IMR-90 (cell line): ENCODE measurements at regions not wholly inside any gene's neighbourhood (a gene's known extent, or its start where the extent isn't known, plus 50 kb on each side); places are given as distances from the start of the nearest gene placed in this dataset.

Experiments
- ATAC-seq: fragments of 200-7000 bp; cut with Tn5 transposase; 2 replicates; pipeline ENCODE4 v1.9.1; 2020; ENCODE audit warnings: low read depth, mild to moderate bottlenecking, moderate library complexity
- BruUV-seq: library from RNA; stranded (reverse); fragments of 400-500 nt; replicated peaks from 2 replicates; lab custom pipeline; 2021; lab: Mats Ljungman, UMichigan
- CTCF ChIA-PET: fragments of 300-600 bp; formaldehyde crosslinking; extraction: SDS; loops from one replicate; lab custom pipeline; 2021; ENCODE audit warnings: antibody characterized with exemption; lab: Yijun Ruan, JAX
- POLR2A ChIA-PET: fragments of 300-600 bp; sonication (Branson Sonifier 250); formaldehyde crosslinking; loops from one replicate; lab custom pipeline; 2022; ENCODE audit warnings: antibody characterized with exemption; ENCODE audit not compliant: unreplicated experiment; lab: Charles Lee
- DNase-seq: peaks from one replicate; pipeline ENCODE4 v3.0.0; 2013
- H2AFZ ChIP-seq: replicated peaks from 2 replicates; pipeline ENCODE3; 2013; ENCODE audit warnings: low read length, mild to moderate bottlenecking; ENCODE audit not compliant: poor library complexity
- H2AK5ac ChIP-seq: 2 replicates; pipeline ENCODE4 v1.6.1; 2013; ENCODE audit warnings: low read depth, low read length, inconsistent platforms
- H2AK9ac ChIP-seq: replicated peaks from 2 replicates; pipeline ENCODE3; 2013; ENCODE audit warnings: mild to moderate bottlenecking, low read depth, low read length, moderate library complexity; ENCODE audit not compliant: poor library complexity
- H2BK120ac ChIP-seq: 2 replicates; pipeline ENCODE4 v1.6.1; 2013; ENCODE audit warnings: low read depth, low read length, inconsistent platforms
- H2BK15ac ChIP-seq: 3 replicates; pipeline ENCODE4 v1.6.1; 2013; ENCODE audit warnings: low read depth, low read length, inconsistent platforms
- H2BK20ac ChIP-seq: 2 replicates; pipeline ENCODE4 v1.6.1; 2013; ENCODE audit warnings: low read depth, mild to moderate bottlenecking, inconsistent platforms, low read length, moderate library complexity
- H2BK5ac ChIP-seq: 2 replicates; pipeline ENCODE4 v1.6.1; 2013; ENCODE audit warnings: mild to moderate bottlenecking, low read depth, low read length, inconsistent platforms; ENCODE audit not compliant: poor library complexity, severe bottlenecking
- H3K14ac ChIP-seq: replicated peaks from 2 replicates; pipeline ENCODE4 v1.6.1; 2013; ENCODE audit warnings: low read depth, low read length, inconsistent platforms
- H3K18ac ChIP-seq: 2 replicates; pipeline ENCODE4 v1.6.1; 2013; ENCODE audit warnings: low read depth, low read length, control low read depth
- H3K23ac ChIP-seq: 2 replicates; pipeline ENCODE4 v1.6.1; 2013; ENCODE audit warnings: low read depth, low read length, inconsistent platforms
- H3K27ac ChIP-seq: 2 replicates; pipeline ENCODE4 v1.5.1; 2013; ENCODE audit warnings: mild to moderate bottlenecking, control low read depth, low read length; ENCODE audit not compliant: insufficient read depth
- H3K27me3 ChIP-seq: 2 replicates; pipeline ENCODE4 v1.6.1; 2013; ENCODE audit warnings: low read length; ENCODE audit not compliant: control insufficient read depth, insufficient read depth
- H3K36me3 ChIP-seq: 2 replicates; pipeline ENCODE4 v1.6.1; 2013; ENCODE audit warnings: low read length, mixed read lengths; ENCODE audit not compliant: control insufficient read depth, insufficient read depth
- H3K4ac ChIP-seq: 2 replicates; pipeline ENCODE4 v1.6.1; 2013; ENCODE audit warnings: low read depth, low read length, inconsistent platforms
- H3K4me1 ChIP-seq: 2 replicates; pipeline ENCODE4 v1.6.1; 2013; ENCODE audit warnings: low read length, mixed read lengths; ENCODE audit not compliant: control insufficient read depth, insufficient read depth
- H3K4me2 ChIP-seq: 2 replicates; pipeline ENCODE4 v1.6.1; 2013; ENCODE audit warnings: low read depth, mild to moderate bottlenecking, control low read depth, low read length, moderate library complexity
- H3K4me3 ChIP-seq: 2 replicates; pipeline ENCODE4 v1.5.1; 2013; ENCODE audit warnings: low read depth, mild to moderate bottlenecking, control low read depth, low read length, moderate library complexity; ENCODE audit not compliant: insufficient read depth
- H3K56ac ChIP-seq: 2 replicates; pipeline ENCODE4 v1.6.1; 2013; ENCODE audit warnings: low read length, inconsistent platforms; ENCODE audit not compliant: insufficient read depth; ENCODE audit errors: extremely low read depth
- H3K79me1 ChIP-seq, 2 experiments: 2 replicates each; pipeline ENCODE4 v1.6.1; 2013; ENCODE audit warnings: low read length in 2 of 2, inconsistent platforms in 1 of 2, low read depth in 1 of 2
- H3K9ac ChIP-seq: 2 replicates; pipeline ENCODE4 v1.6.1; 2013; ENCODE audit warnings: low read depth, low read length, control low read depth
- H3K9me1 ChIP-seq: 2 replicates; pipeline ENCODE4 v1.6.1; 2013; ENCODE audit warnings: low read length, inconsistent platforms; ENCODE audit not compliant: insufficient read depth
- H3K9me3 ChIP-seq: 2 replicates; pipeline ENCODE4 v1.6.1; 2013; ENCODE audit warnings: low read length; ENCODE audit not compliant: control insufficient read depth, insufficient read depth
- H4K20me1 ChIP-seq: 2 replicates; pipeline ENCODE4 v1.6.1; 2013; ENCODE audit warnings: low read length, inconsistent platforms; ENCODE audit not compliant: insufficient read depth
- H4K5ac ChIP-seq: 2 replicates; pipeline ENCODE4 v1.6.1; 2013; ENCODE audit warnings: mild to moderate bottlenecking, low read depth, low read length, control low read depth
- H4K8ac ChIP-seq, 2 experiments: 2 replicates each; pipeline ENCODE4 v1.6.1; 2013; ENCODE audit warnings: low read depth in 2 of 2, low read length in 2 of 2, control low read depth in 1 of 2, inconsistent platforms in 1 of 2
- H4K91ac ChIP-seq: 2 replicates; pipeline ENCODE4 v1.6.1; 2013; ENCODE audit warnings: low read depth, low read length, inconsistent platforms; ENCODE audit not compliant: insufficient read depth
- CEBPB ChIP-seq: IDR thresholded peaks from 2 replicates; pipeline ENCODE4 v1.6.1; 2012; ENCODE audit warnings: low read depth, low read length, improper control_type of control experiment
- CHD1 ChIP-seq: IDR thresholded peaks from 2 replicates; pipeline ENCODE4 v1.6.1; 2012; ENCODE audit warnings: low read depth, low read length, improper control_type of control experiment
- MAZ ChIP-seq: IDR thresholded peaks from 2 replicates; pipeline ENCODE4 v1.6.1; 2012; ENCODE audit warnings: low read depth, mild to moderate bottlenecking, low read length, improper control_type of control experiment, moderate library complexity, borderline replicate concordance
- MXI1 ChIP-seq: IDR thresholded peaks from 2 replicates; pipeline ENCODE4 v1.6.1; 2012; ENCODE audit warnings: low read depth, mild to moderate bottlenecking, low read length, moderate library complexity, borderline replicate concordance
- POLR2A ChIP-seq: IDR thresholded peaks from 2 replicates; pipeline ENCODE4 v1.6.1; 2012; ENCODE audit warnings: mild to moderate bottlenecking, low read depth, low read length
- SMC3 ChIP-seq: fragments of 150-350 bp; IDR thresholded peaks from 2 replicates; pipeline ENCODE4 v1.6.1; 2016; ENCODE audit warnings: low read depth, mild to moderate bottlenecking, antibody characterized with exemption, low read length, moderate library complexity
- WGBS, 2 experiments: methylation state at CpG; one replicate each; pipeline versions ENCODE4 v1.1.5 to v1.1.7; 2013; ENCODE audit warnings: missing lambda C conversion rate in 2 of 2; ENCODE audit not compliant: insufficient read length in 1 of 2; ENCODE audit errors: extremely low coverage in 2 of 2; 5-methylcytosine and 5-hydroxymethylcytosine counted together
- dilution Hi-C: fragments of 300-500 bp; cut with HindIII; formaldehyde crosslinking; loops from one replicate; pipeline ENCODE4 v1.14.3; 2018; ENCODE audit warnings: low sequenced_read_pairs; ENCODE audit not compliant: unreplicated experiment
- in situ Hi-C: fragments of 300-500 bp; cut with MboI; formaldehyde crosslinking; loops from 3 replicates; pipeline ENCODE4 v1.14.3; 2019; ENCODE audit warnings: low sequenced_read_pairs, inconsistent platforms, mixed read lengths
- intact Hi-C: fragments of 100-400 bp; cut with micrococcal nuclease; formaldehyde crosslinking; loops from 2 replicates; pipeline ENCODE4 v1.10.0; 2022

- 89% methylated on average over 5 of the region's 12 CpGs; no CpG with 5 or more reads in 1 of the 2 experiments for WGBS, 2 experiments
- H3K4ac ChIP-seq = no peak overlapping the region
- ChIA-PET POLR2A (no interaction called here), CTCF (no interaction called here)
- no peak overlapping the region for H3K56ac ChIP-seq
- H4K8ac ChIP-seq = no peak overlapping the region
- no peak overlapping the region for H3K4me2 ChIP-seq
- H4K91ac ChIP-seq = no peak overlapping the region
- no peak overlapping the region for H2BK120ac ChIP-seq
- no peak overlapping the region for H2BK15ac ChIP-seq
- ATAC-seq (no peak), DNase-seq (no peak)
- no peaks in the 10 kb centered on the region for H3K27me3 ChIP-seq
- BruUV-seq = no TSS peak
- 0 out of 2 replicates have a peak, but pooled peaks cover 2% of the 10 kb centered on the region for H3K9me1 ChIP-seq
- H2BK20ac ChIP-seq = no peak overlapping the region
- H3K23ac ChIP-seq = no peak overlapping the region
- H3K14ac ChIP-seq = no peak overlapping the region
- in situ Hi-C loops (loop anchor here (5.0 kb wide), 1 partner anchor 40 kb away; no protein-coding TSS in a partner anchor), intact Hi-C loops (no loop called here), dilution Hi-C loops (no loop called here)
- H3K9me3 ChIP-seq = no peaks in the 10 kb centered on the region
- H2AK5ac ChIP-seq = no peak overlapping the region; the same call in 1 of the 2 replicates
- no peak overlapping the region for H3K4me3 ChIP-seq
- H4K20me1 ChIP-seq = no peaks in the 10 kb centered on the region
- no peak for TF ChIP-seq MAZ
- TF ChIP-seq POLR2A = no peak
- TF ChIP-seq CHD1 = no peak
- TF ChIP-seq SMC3 = no peak
- no peak for TF ChIP-seq CEBPB
- TF ChIP-seq MXI1 = no peak
- H3K9ac ChIP-seq = no peak overlapping the region
- H3K4me1 ChIP-seq = no peaks in the 10 kb centered on the region; the same call in 1 of the 2 replicates
- no peak overlapping the region for H3K27ac ChIP-seq
- no peak overlapping the region for H4K5ac ChIP-seq
- no peak overlapping the region for H2AFZ ChIP-seq
- no peak overlapping the region for H2BK5ac ChIP-seq
- no peaks in the 10 kb centered on the region for H3K36me3 ChIP-seq
- no peak overlapping the region for H2AK9ac ChIP-seq
- no peak overlapping the region for H3K18ac ChIP-seq
- no peaks in the 10 kb centered on the region for H3K79me1 ChIP-seq
These were observed 71.0 kb downstream of the TOMM20 start for GRCh38 chr1:235057385-235058306.
